HG03342 (cell line): ENCODE measurements at regions not wholly inside any gene's neighbourhood (a gene's known extent, or its start where the extent isn't known, plus 50 kb on each side); places are given as distances from the start of the nearest gene placed in this dataset.
"Not testable (repeated sequence)": the region's sequence is repeated elsewhere in the genome, so short reads cannot be mapped to it uniquely, and the experiment has no call there.

Experiments
- ATAC-seq: cut with Tn5 transposase; IDR thresholded peaks from one replicate; pipeline ENCODE4 v1.9.1; 2021; ENCODE audit warnings: mild to moderate bottlenecking, moderate library complexity; ENCODE audit not compliant: unreplicated experiment

DNA sequence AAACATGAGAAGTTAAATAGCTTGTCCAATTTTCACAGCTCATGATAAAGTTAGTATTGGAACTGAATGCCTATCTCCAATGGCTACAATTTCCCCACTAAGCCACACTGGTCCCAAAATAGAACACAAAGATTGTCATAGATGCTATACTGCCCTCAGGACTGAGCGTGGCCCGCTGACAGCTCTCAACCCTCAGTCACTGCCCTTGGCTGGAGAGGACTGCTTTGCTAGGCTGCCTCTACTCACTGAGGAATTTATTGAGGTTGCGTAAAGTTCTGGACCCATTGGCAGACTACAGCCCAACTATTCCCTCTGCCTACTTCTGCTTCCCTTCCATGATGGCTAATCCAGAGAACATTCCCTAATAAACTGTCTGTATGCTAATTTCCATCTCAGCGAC, 165.5 kb upstream of the BET1 start:
- ATAC-seq: no peak

DNA sequence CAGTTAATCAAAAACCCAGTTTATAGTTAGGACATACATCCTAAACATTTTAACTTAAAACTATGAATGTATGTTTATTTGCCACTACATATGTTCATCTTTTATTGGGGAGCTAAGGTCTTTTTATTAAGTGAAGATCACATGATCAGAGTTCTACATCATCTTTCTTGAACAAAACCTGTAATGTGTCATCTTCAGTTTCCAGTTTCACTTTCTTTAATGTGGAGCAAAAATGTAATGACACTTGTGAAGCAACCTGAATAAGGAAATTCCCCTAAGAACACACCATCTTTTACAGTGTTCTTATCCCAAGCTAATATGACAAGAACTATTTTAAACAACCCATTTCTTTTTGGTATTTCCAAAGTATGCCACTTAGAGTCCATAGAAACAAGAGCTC, 166.7 kb upstream of the BET1 start:
- peak; percentile 95 for ATAC-seq

DNA sequence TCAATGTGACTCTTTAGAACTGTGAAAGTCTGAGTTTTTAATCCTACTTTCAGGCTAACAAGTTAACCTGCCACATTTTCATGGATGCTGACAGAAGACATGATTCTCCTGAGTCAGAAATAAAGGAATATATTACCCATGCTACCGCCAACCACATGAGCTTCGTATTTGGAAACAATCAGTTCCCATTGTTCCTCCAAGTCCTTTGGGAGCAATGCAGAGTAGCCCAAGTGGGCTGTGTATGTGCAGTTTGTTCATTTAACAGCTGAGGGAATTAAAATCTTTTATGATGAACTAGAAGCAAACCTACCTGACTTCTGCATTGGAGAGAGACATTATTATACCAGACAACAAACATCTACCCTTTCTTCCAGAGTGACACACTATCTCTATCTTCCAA, 169.3 kb upstream of the BET1 start:
- no peak for ATAC-seq

DNA sequence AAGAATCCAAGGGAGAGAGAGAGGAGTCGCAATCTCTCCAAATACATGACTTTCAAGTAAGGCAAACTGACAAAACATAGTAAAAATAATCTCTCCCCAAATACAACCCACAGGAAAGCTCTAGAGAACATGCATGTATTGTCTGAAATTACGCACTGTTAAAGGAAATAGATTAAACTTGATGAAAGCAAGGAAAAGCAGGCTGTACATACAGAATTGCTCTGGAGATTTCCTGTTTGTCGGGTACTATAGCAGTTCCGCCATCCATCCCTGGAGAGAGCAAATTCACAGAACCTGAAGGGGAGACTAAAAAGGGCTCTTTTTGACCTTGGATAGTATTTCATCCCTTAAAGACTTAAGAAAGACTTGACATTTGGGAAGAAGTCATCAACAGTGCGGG, 170.2 kb upstream of the BET1 start:
- ATAC-seq: no peak

DNA sequence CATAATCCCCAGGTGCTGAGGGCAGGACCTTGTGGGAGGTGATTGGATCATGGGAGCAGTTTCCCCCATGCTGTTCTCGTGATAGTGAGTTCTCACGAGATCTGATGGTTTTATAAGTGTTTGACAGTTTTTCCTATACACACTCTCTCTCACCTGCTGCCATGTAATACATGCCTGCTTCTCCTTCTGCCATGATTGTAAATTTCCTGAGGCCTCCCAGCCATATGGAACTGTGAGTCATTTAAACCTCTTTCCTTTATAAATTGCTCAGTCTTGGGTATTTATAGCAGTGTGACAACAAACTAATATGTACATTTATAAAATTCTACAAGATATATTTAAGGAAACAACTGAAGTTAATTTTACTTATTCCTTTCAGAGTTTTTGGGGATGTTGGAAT, 170.8 kb upstream of the BET1 start:
- ATAC-seq: no peak

DNA sequence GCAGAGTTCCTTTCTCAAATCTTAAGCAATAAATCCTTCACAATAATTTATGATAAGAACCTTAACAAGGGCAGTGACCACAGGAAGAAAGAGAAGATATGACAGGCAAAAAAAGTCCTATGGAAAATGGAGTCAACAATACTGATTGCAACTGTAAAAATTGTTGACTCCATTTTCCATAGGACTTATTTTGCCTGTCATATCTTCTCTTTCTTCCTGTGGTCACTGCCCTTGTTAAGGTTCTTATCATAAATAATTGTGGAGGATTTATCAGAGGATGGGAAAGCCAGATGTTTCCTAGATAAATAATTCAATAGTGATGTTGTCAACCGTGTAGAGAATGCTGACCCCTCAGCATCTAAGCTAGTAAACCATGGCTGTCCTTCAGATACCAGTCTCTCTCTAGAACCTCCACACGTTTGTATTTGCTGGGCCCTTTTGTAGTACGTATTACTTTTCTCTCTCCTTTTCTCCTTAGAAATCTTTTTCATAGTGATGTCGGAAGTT, 172.6 kb upstream of the BET1 start:
- no peak for ATAC-seq

DNA sequence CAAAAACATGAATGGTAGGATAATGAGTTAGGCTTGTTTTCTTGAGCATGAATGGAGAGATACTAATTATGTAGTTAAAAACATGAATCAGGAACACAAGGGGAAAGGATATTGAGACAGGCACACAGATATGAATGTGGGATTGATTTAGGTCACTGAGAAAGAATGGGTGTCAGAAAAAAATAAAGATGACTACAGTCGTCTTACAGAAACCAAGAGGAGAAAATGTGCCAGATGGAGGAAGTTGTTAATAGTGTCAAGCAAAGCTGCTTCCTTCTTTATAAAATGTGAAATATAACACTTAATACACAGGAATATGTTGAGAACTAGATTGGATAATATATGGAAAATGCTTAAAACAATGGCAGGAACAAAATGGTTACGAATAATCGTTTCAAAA, 173.3 kb upstream of the BET1 start:
- ATAC-seq: no peak

DNA sequence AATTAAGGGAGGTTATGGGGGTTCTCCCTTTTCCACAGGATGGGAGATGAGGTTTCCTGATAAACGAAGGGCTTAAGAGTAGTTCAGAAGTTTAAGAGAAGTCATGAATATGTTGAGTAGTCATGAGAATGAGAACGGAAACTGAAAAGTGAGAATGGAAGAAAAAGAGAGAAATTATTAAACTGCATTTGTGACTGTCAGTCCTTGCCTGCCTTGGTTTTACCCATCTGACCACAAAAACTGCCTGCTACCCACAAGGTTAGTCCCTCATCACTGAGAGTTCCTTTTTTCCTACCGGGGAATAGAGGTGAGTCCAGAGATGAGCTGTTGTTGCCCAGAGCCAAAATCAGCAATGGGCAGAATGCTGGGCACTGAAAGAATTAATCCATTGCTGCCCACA, 174.1 kb upstream of the BET1 start:
- ATAC-seq: peak; percentile 76

DNA sequence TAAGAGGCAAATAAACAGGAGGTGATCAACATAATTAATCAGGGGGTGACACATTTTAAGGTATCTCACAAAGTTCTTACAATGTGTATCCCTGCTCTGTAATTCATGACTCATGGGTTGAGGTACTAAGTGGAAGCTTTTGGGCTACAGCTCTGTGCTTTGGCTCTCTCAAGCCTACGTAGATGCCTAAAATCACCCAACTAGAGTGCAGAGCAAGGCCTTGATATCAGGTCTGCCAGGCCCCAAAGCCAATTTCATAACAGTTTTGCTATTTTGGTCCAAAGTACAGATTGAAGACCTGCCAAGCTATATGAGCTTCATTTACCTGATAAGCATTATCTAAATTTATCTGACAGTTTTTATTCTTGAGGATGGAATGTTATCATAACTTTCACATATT, 175.3 kb upstream of the BET1 start:
- no peak for ATAC-seq

DNA sequence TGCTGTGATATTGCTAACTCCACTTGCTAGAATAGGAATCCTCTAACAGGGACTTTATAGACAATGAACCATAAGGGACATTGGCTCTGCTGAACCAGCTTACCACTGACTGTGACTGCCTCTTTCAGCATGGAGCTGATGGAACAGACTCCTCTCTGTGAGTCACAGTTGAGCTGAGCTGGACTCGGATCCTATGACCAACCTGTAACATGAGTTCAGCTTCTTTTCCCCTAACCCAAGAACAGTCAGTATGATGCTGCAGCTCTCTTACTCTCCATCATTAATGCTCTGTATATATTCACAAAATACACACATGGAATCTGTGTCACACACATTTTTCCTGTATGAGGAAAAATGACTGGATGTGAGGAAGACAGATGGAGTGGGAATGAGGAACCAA, 177.9 kb upstream of the BET1 start:
- ATAC-seq: no peak

DNA sequence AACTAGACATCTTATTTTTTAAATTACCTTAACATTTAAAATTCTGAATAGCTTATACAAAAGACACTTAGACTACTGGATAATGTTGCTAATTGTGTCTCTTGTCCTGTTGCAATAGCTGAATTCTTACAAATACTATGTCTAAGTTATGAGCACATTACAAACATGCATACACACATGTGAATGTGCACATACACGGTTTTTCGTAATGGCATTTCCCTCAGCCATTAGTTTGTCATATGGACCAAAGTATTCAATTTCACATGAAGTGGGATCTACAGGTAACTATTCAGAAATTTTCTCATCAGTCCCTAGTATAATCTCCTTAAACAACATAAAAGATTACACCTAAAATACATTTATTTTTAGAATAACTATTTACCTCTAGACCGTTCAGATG, 178.6 kb upstream of the BET1 start:
- no peak for ATAC-seq

DNA sequence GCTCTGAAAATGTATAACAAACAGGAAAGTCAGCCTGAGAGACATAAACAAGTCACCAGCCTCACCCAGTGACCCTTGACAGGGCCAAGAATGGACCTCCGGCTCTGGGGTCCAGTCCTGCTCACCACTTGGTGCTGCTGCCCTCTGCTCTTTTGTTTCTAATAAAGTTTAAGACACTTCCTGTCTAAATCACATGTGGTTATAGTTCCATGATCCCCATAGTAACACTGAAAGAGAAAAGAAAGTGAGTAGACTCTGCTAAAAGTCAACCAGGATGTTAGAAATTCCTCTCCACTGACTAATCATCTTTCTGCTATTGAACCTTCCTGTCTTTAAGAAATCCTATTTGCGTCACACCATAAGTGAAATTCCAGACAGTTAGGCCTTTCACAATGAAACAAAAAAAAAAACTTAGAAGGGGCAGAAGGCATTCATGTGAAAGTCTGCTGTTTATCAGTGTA, 179.2 kb upstream of the BET1 start:
- no peak for ATAC-seq

DNA sequence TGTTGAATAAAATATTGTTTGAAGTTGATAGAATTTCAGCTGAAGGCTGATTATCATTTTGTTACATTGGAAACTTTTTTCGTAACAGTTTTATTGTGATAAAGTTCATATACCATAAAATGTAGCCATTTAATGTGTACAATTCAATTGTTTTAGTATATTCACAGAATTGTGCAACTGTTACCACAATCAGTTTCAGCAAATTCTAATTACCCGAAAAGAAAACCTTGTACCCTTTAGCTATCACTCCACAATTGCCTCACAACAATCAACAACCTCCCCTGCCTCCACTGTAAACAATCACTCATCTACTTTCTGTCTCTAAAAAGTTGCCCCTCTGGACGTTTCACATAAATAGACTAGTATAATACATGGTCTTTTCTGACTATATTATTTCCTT, 179.7 kb upstream of the BET1 start:
- no peak for ATAC-seq

DNA sequence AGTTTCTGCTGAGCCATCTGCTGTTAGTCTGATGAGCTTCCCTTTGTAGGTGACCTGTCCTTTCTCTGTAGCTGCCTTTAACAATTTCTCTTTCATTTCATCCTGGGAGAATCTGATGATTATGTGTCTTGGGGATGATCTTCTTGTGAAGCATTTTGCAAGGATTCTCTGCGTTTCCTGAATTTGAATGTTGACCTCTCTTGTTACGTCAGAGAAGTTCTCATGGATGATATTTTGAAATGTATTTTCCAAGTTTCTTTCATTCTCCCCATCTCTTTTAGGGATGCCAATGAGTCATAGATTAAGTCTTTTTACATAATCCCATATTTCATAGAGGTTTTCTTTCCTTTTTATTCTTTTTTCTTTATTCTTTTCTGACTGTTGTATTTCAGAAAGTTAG, 184.2 kb upstream of the BET1 start:
- ATAC-seq: no peak

DNA sequence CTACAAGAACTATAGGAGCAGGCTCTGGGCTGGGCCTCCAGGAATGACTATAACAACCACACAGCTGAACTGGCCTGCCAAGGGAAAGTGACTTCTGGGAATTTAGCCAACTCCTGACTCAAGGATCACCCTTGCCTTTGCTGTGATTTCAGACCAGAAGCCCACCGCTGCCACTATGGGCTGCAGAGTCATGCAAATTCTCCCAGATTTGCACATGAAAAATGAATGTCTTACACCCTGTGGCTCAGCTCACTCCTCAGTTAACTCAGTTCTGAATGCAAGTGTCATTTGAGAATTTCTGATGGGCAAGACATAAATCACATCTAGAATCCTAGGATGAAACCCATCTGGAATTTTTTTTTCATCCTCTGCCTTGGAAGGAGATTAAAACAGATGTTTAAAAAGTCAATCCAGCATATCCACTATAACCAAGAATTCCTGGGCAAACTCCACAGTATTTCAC, 186.5 kb upstream of the BET1 start:
- no peak for ATAC-seq

DNA sequence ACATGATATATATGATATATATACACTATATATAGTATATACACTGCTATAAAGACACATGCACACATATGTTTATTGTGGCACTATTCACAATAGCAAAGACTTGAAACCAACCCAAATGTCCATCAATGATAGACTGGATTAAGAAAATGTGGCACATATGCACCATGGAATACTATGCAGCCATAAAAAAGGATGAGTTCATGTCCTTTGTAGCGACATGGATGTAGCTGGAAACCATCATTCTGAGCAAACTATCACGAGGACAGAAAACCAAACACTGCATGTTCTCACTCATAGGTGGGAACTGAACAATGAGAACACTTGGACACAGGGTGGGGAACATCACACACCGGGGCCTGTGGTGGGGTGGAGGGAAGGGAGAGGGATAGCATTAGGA, 190.3 kb upstream of the BET1 start:
- ATAC-seq: not testable (repeated sequence)

DNA sequence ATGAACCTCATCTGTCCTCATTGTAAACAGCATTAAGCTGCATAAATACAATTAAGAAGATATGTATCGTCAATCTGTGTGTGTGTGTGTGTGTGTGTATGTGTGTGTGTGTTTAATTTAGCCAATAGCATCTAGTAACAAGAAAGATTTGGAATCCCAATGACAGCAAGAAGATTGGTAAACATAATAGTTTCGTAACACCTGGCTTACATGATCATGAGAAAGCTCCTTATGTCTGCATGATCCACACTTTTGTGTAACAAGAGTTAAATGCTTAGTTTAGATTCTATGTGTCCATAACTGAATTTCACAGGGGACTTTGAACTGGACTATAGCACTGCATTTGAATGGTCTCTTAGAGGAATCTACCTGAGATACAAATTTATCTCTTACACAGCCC, 191.0 kb upstream of the BET1 start:
- ATAC-seq: no peak

DNA sequence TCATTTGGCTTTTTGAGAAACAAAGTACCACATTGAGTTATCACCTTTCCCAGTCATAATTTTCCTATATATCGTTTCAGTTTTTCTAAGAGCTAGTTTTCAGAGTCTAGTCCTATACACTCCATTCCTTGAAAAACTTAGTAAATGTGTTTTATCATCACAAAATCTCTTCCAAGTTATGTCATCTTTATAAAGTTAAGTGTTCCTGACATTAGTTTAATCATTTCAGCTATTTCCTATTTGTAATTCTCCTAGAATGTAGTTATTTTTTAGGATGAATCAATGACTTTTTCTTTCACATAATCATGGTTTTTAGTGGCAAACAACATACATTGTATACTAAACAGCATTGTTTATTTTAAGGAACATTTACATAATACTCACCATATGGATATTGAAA, 191.7 kb upstream of the BET1 start:
- no peak for ATAC-seq

DNA sequence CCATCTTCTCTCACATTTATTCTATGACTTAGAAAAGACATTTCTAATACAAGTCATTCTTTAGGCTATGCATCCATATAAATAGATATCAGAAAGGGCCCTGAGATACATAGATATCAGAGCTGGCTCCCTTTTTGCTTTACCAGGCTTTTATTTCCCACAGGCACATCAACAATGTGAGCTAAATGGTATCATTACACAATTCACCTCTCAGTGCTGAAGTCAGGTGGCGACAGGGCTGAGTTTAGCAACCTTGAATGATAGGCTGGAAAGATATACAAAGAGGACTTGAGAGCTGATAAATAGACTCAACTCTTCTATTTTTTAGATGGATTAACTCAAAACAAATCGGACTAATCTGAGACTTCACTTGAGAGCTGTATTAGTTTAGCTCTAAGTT, 189.2 kb upstream of the COL1A2 start:
- ATAC-seq: no peak

DNA sequence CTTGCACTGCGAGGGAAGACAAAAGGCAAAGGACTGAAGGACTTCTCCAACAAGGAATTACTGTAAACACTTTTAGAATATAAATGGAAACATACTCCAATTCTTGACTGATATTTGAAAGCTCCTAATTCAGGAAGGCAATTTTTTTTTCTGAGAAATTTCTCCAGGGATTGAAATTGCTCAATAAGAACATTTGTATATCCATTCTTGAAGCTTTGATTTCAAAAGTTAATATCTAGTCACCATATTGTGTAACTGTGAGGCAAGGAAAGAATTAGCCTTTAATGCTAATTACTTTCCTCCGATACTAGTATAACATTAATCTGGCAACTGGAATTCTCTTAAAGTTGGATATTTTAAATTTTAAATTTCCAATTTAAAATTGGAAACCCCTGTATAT, 188.4 kb upstream of the COL1A2 start:
- no peak for ATAC-seq

DNA sequence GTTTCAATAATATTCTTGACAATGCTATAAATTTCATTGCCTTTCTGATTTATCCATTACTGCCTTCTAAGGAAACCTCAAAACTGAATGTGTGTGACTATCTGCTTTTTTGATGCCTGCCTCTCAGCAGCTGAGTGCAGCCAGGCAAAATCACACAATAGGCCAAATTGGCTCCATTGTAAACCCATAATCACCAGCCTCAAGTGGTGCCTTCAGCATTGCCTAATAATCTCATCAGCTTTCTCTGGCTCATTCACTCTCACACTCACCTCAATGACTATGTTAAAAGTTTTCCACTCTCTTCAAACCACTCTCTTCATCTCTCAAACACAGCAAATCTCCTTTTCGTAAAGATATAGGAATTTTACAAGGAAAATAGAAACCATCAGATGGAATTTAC, 182.5 kb upstream of the COL1A2 start:
- no peak for ATAC-seq

DNA sequence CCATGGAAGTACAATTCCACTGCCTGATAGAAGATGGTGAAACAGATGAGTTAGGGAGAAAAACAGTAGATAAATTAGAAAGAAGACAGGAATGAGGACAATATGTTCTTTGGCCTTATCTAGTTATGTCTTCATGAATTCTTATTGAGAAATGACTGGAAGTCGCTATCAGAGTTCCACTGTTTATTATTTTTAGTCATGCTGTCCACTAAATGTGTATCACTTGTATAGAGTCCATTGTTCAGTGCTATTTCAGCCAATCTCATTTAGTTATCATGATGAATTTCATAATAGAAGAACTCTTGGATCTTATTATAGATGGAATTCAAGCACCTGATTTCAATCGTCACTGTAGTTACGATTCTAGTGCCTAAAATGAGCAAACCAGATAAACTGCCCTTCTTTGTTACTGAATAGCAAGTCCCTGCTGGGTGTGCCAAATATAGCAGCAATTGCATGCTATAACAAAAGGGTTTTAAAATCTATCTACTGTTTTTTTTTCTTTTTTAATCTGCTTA, 177.7 kb upstream of the COL1A2 start:
- ATAC-seq: no peak

DNA sequence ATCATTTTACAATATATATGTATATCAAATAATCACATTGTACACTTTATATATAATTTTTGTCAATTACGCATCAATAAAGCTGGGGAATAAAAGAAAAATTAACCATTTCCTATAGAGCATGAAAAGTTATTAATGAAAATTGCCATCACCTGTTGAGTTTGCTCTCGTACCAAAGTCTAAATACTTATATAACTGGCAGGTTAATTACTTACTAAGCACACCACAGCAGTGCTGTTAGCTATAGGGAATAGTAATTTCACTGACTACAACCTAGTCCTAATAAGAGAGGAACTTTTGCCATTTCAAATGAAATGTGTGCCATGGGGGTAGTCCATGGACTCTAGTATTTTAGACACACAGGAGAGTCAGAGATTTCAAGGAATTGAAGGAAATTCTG, 176.9 kb upstream of the COL1A2 start:
- no peak for ATAC-seq

DNA sequence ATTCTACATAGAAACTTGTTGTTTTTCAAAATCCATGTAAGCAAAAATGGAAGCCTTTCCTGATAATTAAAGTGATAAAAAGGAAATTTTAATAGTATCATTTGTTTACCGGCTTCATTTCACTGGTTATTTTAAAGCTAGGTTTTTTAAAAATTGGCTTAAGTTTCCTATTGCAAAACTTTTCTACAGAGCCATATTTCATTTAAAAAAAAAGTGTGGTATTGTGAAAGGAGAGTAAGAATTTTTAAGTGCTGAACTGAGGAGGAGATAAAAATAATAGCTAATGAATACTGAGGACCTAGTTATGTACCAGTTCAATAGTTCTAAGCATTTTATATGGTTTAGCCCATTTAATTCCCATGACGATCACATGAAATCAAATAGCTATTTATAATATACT, 172.2 kb upstream of the COL1A2 start:
- ATAC-seq: no peak
